Lung (tissue), 11 donors: ENCODE measurements at regions not wholly inside any gene's neighbourhood (a gene's known extent, or its start where the extent isn't known, plus 50 kb on each side); places are given as distances from the start of the nearest gene placed in this dataset.

ENCODE experiments used
- ATAC-seq: fragments of 200-7000 bp; cut with Tn5 transposase; one replicate; pipeline ENCODE4 v1.9.1; 2020; ENCODE audit warnings: moderate number of reproducible peaks; ENCODE audit not compliant: insufficient read depth, low FRiP score
- DNase-seq, 3 donors: peaks; one replicate each; pipeline ENCODE4 v3.0.0-alpha.2; 2013 to 2017
- H3K27ac ChIP-seq, 2 donors: one replicate each; pipeline ENCODE4 v1.5.1; 2013; ENCODE audit warnings: mild to moderate bottlenecking in 2 of 2, moderate library complexity in 2 of 2, control low read depth in 1 of 2, inconsistent platforms in 1 of 2, low read depth in 1 of 2, low read length in 1 of 2
- H3K27me3 ChIP-seq, 3 donors: one replicate each; pipeline ENCODE4 v1.5.1; 2013; ENCODE audit warnings: low read length in 2 of 3; ENCODE audit not compliant: control insufficient read depth in 3 of 3, insufficient read depth in 3 of 3
- H3K36me3 ChIP-seq, 4 donors: one replicate each; pipeline ENCODE4 v1.5.1; 2013; ENCODE audit warnings: low read length in 4 of 4, mild to moderate bottlenecking in 1 of 4, moderate library complexity in 1 of 4; ENCODE audit not compliant: control insufficient read depth in 4 of 4, insufficient read depth in 4 of 4
- H3K4me1 ChIP-seq, 5 donors: one replicate each; pipeline ENCODE4 v1.5.1; 2013; ENCODE audit warnings: low read length in 5 of 5, mild to moderate bottlenecking in 2 of 5, moderate library complexity in 1 of 5; ENCODE audit not compliant: control insufficient read depth in 5 of 5, insufficient read depth in 5 of 5
- H3K4me3 ChIP-seq: one replicate; pipeline ENCODE4 v1.5.1; 2013; ENCODE audit warnings: mild to moderate bottlenecking, control low read depth, moderate library complexity
- H3K9ac ChIP-seq, 2 donors: one replicate each; pipeline ENCODE4 v1.5.1; 2013; ENCODE audit warnings: low read length in 2 of 2, control low read depth in 1 of 2; ENCODE audit not compliant: insufficient read depth in 1 of 2
- H3K9me3 ChIP-seq, 4 donors: one replicate each; pipeline ENCODE4 v1.5.1; 2013; ENCODE audit warnings: low read length in 3 of 4, mild to moderate bottlenecking in 1 of 4, moderate library complexity in 1 of 4; ENCODE audit not compliant: control insufficient read depth in 4 of 4, insufficient read depth in 3 of 4
- WGBS, 2 donors: extraction: QIAGEN DNeasy Blood & Tissue Kit; methylation state at CpG; one replicate each; pipeline ENCODE4 v1.1.7; 2013; 5-methylcytosine and 5-hydroxymethylcytosine counted together
- TF ChIP-seq, protein P1 (sequence below): IDR thresholded peaks from 2 replicates; pipeline ENCODE4 v1.5.1; 2012; ENCODE audit warnings: mild to moderate bottlenecking; ENCODE audit errors: control extremely low read depth, extremely low read depth
- donor health status: control.
- donor health status: control.
- donor health status: Bipolar disorder and iron deficiency.
- donor health status: healthy.
- donor health status: DM: yes; HTN: yes; CAD: no.

GRCh38 chr2:58304843-58305242 lies 63.7 kb upstream of the FANCL start:
- no peak for ATAC-seq
- H3K9me3 ChIP-seq = no peaks in the 10 kb centered on the region

DNA sequence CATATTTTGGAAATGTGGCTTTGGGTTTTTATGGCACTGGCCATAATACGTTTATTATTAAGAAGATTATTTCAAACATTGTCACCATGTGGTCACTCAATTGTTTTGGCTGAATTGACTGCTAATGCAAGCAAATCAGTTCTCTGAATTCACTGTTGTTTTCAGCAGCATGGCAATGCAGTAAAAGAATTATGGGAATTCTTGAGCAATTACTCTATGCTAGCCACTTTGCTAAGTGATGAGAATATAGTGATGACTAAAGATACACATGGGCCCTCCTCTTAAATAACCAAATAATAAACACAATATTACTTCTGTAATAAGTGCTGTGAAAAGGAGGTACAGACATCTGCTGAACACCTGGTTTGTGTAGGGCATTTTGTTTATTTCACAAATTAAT lies 58.0 kb upstream of the FANCL start:
- TF ChIP-seq, protein P1, sequence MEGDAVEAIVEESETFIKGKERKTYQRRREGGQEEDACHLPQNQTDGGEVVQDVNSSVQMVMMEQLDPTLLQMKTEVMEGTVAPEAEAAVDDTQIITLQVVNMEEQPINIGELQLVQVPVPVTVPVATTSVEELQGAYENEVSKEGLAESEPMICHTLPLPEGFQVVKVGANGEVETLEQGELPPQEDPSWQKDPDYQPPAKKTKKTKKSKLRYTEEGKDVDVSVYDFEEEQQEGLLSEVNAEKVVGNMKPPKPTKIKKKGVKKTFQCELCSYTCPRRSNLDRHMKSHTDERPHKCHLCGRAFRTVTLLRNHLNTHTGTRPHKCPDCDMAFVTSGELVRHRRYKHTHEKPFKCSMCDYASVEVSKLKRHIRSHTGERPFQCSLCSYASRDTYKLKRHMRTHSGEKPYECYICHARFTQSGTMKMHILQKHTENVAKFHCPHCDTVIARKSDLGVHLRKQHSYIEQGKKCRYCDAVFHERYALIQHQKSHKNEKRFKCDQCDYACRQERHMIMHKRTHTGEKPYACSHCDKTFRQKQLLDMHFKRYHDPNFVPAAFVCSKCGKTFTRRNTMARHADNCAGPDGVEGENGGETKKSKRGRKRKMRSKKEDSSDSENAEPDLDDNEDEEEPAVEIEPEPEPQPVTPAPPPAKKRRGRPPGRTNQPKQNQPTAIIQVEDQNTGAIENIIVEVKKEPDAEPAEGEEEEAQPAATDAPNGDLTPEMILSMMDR = no peak
- H3K27ac ChIP-seq = no peak overlapping the region
- no peak overlapping the region for H3K4me3 ChIP-seq
- no peak overlapping the region for H3K9ac ChIP-seq
- WGBS, 2 donors = 86 to 91% methylated on average over 1 of the region's 1 CpG
- H3K9me3 ChIP-seq = no peaks in the 10 kb centered on the region
- no peaks in the 10 kb centered on the region for H3K36me3 ChIP-seq
- no peaks in the 10 kb centered on the region for H3K27me3 ChIP-seq
- ATAC-seq (no peak), DNase-seq (no peak)
- H3K4me1 ChIP-seq = no peaks in the 10 kb centered on the region

More at GRCh38 chr2:58304843-58305242, 63.7 kb upstream of the FANCL start:
- H3K4me3 ChIP-seq = no peak overlapping the region
- DNase-seq = no peak
- no peaks in the 10 kb centered on the region for H3K27me3 ChIP-seq
- H3K27ac ChIP-seq = no peak overlapping the region
- no peaks in the 10 kb centered on the region for H3K4me1 ChIP-seq
- H3K9ac ChIP-seq = no peak overlapping the region
- H3K36me3 ChIP-seq = no peaks in the 10 kb centered on the region
- TF ChIP-seq, protein P1 = no peak

GRCh38 chr2:58293056-58293455 lies 51.9 kb upstream of the FANCL start:
- 84 to 85% methylated on average over 1 of the region's 1 CpG for WGBS, 2 donors
- no peaks in the 10 kb centered on the region for H3K36me3 ChIP-seq
- no peaks in the 10 kb centered on the region for H3K9me3 ChIP-seq
- TF ChIP-seq, protein P1 = no peak
- no peak overlapping the region for H3K9ac ChIP-seq
- DNase-seq (no peak), ATAC-seq (no peak)
- H3K4me1 ChIP-seq = no peaks in the 10 kb centered on the region
- H3K4me3 ChIP-seq = no peak overlapping the region
- H3K27me3 ChIP-seq = peaks cover 0 to 2% (median 0%) of the 10 kb centered on the region in 3 donors
- H3K27ac ChIP-seq = no peak overlapping the region

DNA sequence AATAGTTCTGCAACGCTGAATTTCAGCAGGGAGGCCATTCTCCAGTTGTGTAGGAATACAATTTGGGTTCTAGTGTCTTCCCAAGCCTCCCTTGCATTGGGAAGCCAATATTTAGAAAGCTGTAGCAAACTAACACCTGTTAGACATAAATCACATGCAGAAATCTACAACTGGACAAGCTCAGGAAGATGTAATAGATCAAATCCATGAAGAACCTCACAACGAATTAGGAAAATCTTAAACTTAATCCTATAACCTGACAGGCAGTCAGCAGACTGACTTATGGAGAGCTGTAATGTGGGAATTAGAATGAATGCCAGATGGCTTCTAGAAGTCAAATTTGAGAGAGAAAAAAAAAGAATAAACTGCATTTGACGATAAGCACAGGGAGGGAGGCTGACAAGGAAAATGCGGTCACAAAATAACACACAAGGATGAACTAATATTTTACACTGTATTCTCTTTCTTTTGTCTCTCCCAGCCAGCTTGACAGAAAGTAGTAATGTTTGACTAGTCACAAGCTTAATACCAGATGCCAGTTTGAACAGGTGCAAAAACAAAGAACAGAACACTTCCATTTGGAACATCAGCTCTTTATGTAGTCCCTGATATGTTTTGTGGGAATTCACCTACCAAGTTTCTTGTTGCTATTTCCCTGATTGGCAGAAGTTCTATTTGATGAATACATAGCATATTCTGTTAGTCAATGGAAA lies 50.8 kb upstream of the FANCL start:
- ATAC-seq (no peak), DNase-seq (no peak)
- Histone ChIP-seq H3K9ac (no peak overlapping the region), H3K4me3 (no peak overlapping the region), H3K36me3 (no peaks in the 10 kb centered on the region), H3K27me3 (peaks cover 0 to 2% (median 0%) of the 10 kb centered on the region in 3 donors), H3K9me3 (no peaks in the 10 kb centered on the region), H3K27ac (no peak overlapping the region), H3K4me1 (no peaks in the 10 kb centered on the region)
- WGBS, 2 donors = 77% methylated on average over 4 of the region's 4 CpGs
- TF ChIP-seq, protein P1 = no peak
